Left ventricle myocardium superior (tissue), 1 donor: ENCODE measurements at regions not wholly inside any gene's neighbourhood (a gene's known extent, or its start where the extent isn't known, plus 50 kb on each side); places are given as distances from the start of the nearest gene placed in this dataset.
A peak's percentile ranks its signal among the peaks of the same experiment; 100 is the strongest.

Experiments
- ATAC-seq: fragments of 200-7000 bp; cut with Tn5 transposase; one replicate; pipeline ENCODE4 v1.9.1; 2020; ENCODE audit warnings: mild to moderate bottlenecking, moderate library complexity
- DNase-seq: peaks from one replicate; pipeline ENCODE4 v3.0.0-alpha.2; 2020
- intact Hi-C: fragments of 100-400 bp; cut with micrococcal nuclease; formaldehyde crosslinking; loops from one replicate; pipeline ENCODE4 v1.11.0; 2022
- donor health status: DM: no; HTN: yes; CAD: no; lungs with severe emphysema.

GRCh38 chr1:30819244-30819571 is 61.6 kb upstream of the LAPTM5 start:
- intact Hi-C loops, result no loop called here
- ATAC-seq (no peak), DNase-seq (no peak)

- intact Hi-C loops, result no loop called here
- ATAC-seq, result no peak
These were observed 61.1 kb upstream of the LAPTM5 start for GRCh38 chr1:30818568-30819243.

GRCh38 chr1:30817548-30817947 is 60.0 kb upstream of the LAPTM5 start:
- DNase-seq, result no peak
- ATAC-seq, result no peak
- intact Hi-C loops, result no loop called here

More at GRCh38 chr1:30818568-30819243, 61.1 kb upstream of the LAPTM5 start:
- no peak for DNase-seq

GRCh38 chr1:30817077-30817438 is 59.5 kb upstream of the LAPTM5 start:
- ATAC-seq (no peak), DNase-seq (no peak)
- intact Hi-C loops, result no loop called here

GRCh38 chr1:30816211-30817076 is 58.9 kb upstream of the LAPTM5 start:
- DNase-seq (peak; percentile 58), ATAC-seq (peak; percentile 55)
- intact Hi-C loops, result no loop called here

- ATAC-seq, result no peak
- intact Hi-C loops, result no loop called here
- DNase-seq, result no peak
These were observed 58.0 kb upstream of the LAPTM5 start for GRCh38 chr1:30815556-30815955.

- DNase-seq, result no peak
- intact Hi-C loops, result no loop called here
- ATAC-seq, result no peak
These were observed 56.7 kb upstream of the LAPTM5 start for GRCh38 chr1:30814292-30814691.

GRCh38 chr1:30812076-30812475 is 54.5 kb upstream of the LAPTM5 start:
- ATAC-seq (no peak), DNase-seq (no peak)
- intact Hi-C loops, result no loop called here

GRCh38 chr1:30811187-30811586 is 53.6 kb upstream of the LAPTM5 start:
- ATAC-seq, result no peak

GRCh38 chr1:30810416-30811080 is 53.0 kb upstream of the LAPTM5 start:
- DNase-seq, result no peak
- intact Hi-C loops, result no loop called here
- ATAC-seq, result no peak

More at GRCh38 chr1:30811187-30811586, 53.6 kb upstream of the LAPTM5 start:
- DNase-seq, result no peak
- intact Hi-C loops, result no loop called here

GRCh38 chr1:30809514-30810263 is 52.1 kb upstream of the LAPTM5 start:
- no peak for DNase-seq
- intact Hi-C loops, result no loop called here
- peak; percentile 71 for ATAC-seq

GRCh38 chr1:30808067-30808662 is 50.6 kb upstream of the LAPTM5 start:
- no peak for ATAC-seq
- DNase-seq, result no peak
- intact Hi-C loops, result no loop called here

- peak; percentile 72 for DNase-seq
These were observed 49.9 kb upstream of the LAPTM5 start for GRCh38 chr1:30807318-30808066.

More at GRCh38 chr1:30807318-30808066, 49.9 kb upstream of the LAPTM5 start:
- peak; percentile 78 for ATAC-seq
- intact Hi-C loops, result no loop called here
